ENCODE measurements at regions not wholly inside any gene's neighbourhood (a gene's known extent, or its start where the extent isn't known, plus 50 kb on each side); places are given as distances from the start of the nearest gene placed in this dataset.

- ChIA-PET POLR2A (no interaction called here), CTCF (no interaction called here)
- DNase-seq (ENCODE audit: low spot score) (no peak), ATAC-seq (no peak)
- no peaks in the 10 kb centered on the region for H3K27me3 Mint-ChIP-seq (ENCODE audit: low read depth)
- no peak overlapping the region for H3K4me3 Mint-ChIP-seq
- H3K9me3 Mint-ChIP-seq, result peaks cover 31% of the 10 kb centered on the region
- H3K4me1 Mint-ChIP-seq, result peaks cover 16% of the 10 kb centered on the region
- H3K36me3 Mint-ChIP-seq, result peaks cover 11% of the 10 kb centered on the region
- TF ChIP-seq ZNF512 (CRISPR knock-in tag; IDR thresholded peaks at IDR 0.05; ENCODE audit: borderline replicate concordance) (no peak), TP53 (CRISPR knock-in tag; IDR thresholded peaks at IDR 0.05) (no peak), HMGA2 (CRISPR knock-in tag; IDR thresholded peaks at IDR 0.05) (no peak), E2F1 (CRISPR knock-in tag; IDR thresholded peaks at IDR 0.05) (no peak), E2F4 (CRISPR knock-in tag; IDR thresholded peaks at IDR 0.05; ENCODE audit: borderline replicate concordance, low read depth) (no peak), PREB (CRISPR knock-in tag; IDR thresholded peaks at IDR 0.05; ENCODE audit: borderline replicate concordance) (no peak), KAT7 (CRISPR knock-in tag; IDR thresholded peaks at IDR 0.05; ENCODE audit: borderline replicate concordance) (no peak), ARID4B (CRISPR knock-in tag; IDR thresholded peaks at IDR 0.05; ENCODE audit: borderline replicate concordance) (no peak), TEAD4 (CRISPR knock-in tag; IDR thresholded peaks at IDR 0.05) (no peak)
- H3K27ac Mint-ChIP-seq, result no peak overlapping the region
Observed at GRCh38 chr1:70843452-70843851, 204.2 kb downstream of the PTGER3 start.

- Mint-ChIP-seq H3K36me3 (peaks cover 11% of the 10 kb centered on the region), H3K9me3 (peaks cover 43% of the 10 kb centered on the region), H3K4me3 (no peak overlapping the region), H3K4me1 (peaks cover 16% of the 10 kb centered on the region), H3K27me3 (ENCODE audit: low read depth) (0 out of 2 replicates have a peak, but pooled peaks cover 2% of the 10 kb centered on the region), H3K27ac (no peak overlapping the region)
- peak; percentile 95 for ATAC-seq
- peak; percentile 68 for TF ChIP-seq USF1 (CRISPR knock-in tag; IDR thresholded peaks at IDR 0.05)
- TF ChIP-seq ZNF671 (CRISPR knock-in tag; IDR thresholded peaks at IDR 0.05), result no peak
- peak; percentile 59 for TF ChIP-seq USF2 (CRISPR knock-in tag; IDR thresholded peaks at IDR 0.05)
- POLR2A ChIA-PET, result no interaction called here
- DNase-seq (ENCODE audit: low spot score), result no peak
- CTCF ChIA-PET, result no interaction called here
Observed at GRCh38 chr1:70847013-70847412, 200.6 kb downstream of the PTGER3 start.

All from WTC11 (cell line).